ENCODE measurements at regions not wholly inside any gene's neighbourhood (a gene's known extent, or its start where the extent isn't known, plus 50 kb on each side); places are given as distances from the start of the nearest gene placed in this dataset.
"Not testable (repeated sequence)": the region's sequence is repeated elsewhere in the genome, so short reads cannot be mapped to it uniquely, and the experiment has no call there.

DNA sequence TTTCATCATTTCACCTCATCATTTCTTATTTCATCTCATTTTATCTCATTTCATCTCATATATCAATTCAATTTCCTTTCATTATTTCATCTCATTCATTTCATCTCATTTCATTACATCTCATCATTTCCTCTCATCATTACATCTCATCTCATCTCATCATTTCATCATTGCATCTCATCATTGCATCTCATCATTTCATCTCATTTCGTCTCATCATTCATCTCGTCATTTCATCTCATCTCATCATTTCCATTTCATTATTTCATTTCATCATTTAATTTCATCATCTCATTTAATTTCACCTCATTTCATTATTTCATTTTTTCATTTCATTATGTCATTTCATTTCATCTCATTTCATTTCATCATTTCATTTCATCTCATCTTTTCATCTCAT lies 168.5 kb upstream of the FAM72C start:
- DNase-seq (ENCODE audit: low read depth in 2 of 2) = not testable (repeated sequence)

DNA sequence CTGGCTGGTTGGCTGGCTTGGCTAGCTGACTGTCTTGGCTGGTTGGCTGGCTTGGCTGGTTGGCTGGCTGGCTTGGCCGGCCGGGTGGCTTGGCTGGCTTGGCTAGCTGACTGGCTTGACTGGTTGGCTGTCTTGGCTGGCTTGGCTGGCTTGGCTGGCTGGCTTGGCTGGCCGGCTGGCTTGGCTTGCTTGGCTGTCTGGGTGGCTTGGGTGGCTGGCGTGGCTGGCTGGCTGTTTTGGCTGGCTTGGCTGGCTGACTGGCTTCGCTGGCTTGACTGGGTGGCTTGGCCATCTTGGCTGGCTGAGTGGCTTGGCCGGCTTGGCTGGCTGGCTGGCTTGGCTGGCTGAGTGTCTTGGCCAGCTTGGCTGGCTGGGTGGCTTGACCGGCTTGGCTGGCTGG lies 133.2 kb upstream of the FAM72C start:
- DNase-seq (ENCODE audit: low read depth in 2 of 2) = not testable (repeated sequence)

DNA sequence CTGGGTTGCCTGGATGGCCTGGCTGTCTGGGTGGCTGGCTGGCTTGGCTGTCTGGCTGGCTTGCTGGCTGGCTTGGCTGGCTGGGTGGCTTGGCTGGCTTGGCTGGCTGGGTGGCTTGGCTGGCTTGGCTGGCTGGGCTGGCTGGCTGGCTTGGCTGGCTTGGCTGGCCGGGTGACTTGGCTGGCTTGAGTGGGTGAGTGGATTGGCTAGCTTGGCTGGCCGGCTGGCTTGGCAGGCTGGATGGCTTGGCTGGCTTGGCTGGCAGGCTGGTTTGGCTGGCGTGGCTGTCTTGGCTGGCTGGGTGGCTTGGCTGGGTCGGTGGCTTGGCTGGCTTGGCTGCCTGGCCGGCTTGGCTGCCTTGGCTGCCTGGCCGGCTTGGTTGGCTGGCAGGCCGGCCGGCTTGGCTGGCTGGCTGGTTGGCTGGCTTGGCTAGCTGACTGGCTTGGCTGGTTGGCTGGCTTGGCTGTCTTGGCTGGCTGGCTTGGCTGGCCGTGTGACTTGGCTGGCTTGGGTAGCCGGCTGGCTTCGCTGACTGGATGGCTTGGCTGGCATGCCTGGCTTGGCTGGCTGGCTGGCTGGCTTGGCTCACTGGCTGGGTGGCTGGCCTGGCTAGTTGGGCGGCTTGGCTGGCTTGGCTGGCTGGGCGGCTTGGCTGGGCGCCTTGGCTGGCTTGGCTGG lies 132.4 kb upstream of the FAM72C start:
- DNase-seq (ENCODE audit: low read depth in 2 of 2) = peak; percentile 20 to 30

DNA sequence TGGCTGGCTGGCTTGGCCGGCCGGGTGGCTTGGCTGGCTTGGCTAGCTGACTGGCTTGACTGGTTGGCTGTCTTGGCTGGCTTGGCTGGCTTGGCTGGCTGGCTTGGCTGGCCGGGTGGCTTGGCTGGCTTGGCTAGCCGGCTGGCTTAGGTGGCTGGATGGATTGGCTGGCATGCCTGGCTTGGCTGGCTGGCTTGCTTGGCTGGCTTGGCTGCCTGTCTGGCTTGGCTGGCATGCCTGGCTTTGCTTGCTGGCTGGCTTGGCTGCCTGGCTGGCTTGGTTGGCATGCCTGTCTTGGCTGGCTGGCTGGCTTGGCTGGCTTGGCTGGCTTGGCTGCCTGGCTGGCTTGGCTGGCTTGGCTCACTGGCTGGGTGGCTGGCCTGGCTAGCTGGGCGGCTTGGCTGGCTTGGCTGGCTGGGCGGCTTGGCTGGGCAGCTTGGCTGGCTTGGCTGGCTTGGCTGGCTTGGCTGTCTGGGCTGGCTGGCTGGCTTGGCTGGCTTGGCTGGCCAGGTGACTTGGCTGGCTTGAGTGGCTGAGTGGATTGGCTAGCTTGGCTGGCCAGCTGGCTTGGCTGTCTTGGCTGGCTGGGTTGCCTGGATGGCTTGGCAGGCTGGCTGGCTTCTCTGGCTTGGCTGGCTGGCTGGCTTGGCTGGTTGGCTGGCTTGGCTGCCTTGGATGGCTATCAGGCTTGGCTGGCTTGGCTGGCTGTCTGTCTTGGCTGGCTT lies 131.5 kb upstream of the FAM72C start:
- peak; percentile 5 to 33 for DNase-seq (ENCODE audit: low read depth in 2 of 2)

DNA sequence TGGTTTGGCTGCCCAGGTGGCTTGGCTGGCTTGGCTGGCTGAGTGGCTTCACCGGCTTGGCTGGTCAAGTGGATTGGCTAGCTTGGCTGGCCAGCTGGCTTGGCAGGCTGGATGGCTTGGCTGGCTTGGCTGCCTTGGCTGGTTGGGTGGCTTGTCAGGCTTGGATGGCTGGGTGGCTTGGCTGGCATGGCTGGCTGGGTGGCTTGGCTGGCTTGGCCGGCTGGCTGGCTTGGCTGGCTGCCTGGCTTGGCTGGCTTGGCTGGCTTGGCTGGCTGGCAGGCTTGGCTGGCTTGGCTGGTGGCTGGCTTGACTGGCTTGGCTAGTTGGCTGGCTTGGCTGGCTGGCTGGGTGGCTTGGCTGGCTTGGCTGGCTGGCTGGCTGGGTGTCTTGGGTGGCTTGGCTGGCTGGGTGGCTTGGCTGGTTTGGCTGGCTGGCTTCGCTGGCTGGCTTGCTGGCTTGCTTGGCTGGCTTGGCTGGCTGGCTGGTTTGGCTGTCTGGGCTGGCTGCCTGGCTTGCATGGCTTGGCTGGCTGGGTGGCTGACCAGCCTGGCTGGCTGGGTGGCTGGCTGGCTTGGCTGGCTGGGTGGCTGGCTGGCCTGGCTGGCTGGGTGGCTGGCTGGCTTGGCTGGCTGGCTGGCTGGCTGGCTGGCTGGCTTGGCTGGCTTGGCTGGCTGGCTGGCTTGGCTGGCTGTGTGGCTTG lies 130.4 kb upstream of the FAM72C start:
- peak; percentile 0 to 3 for DNase-seq (ENCODE audit: low read depth in 2 of 2)

DNA sequence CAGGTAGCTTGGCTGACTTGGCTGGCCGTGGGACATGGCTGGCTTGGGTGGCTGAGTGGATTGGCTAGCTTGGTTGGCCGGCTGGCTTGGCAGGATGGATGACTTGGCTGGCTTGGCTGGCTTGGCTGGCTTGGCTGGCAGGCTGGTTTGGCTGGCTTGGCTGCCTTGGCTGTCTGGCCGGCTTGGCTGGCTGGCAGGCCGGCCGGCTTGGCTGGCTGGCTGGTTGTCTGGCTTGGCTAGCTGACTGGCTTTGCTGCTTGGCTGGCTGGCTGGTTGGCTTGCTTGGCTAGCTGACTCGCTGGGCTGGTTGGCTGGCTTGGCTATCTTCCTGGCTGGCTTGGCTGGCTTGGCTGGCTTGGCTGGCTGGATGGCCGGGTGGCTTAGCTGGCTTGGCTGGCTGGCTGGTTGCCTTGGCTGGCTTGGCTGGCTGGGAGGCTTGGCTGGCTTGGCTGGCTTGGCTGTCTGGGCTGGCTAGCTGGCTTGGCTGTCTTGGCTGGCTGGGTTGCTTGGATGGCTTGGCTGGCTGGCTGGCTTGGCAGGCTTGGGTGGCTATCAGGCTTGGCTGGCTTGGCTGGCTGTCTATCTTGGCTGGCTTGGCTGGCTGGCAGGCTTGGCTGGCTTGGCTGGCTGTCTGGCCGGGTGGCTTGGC lies 129.7 kb upstream of the FAM72C start:
- peak; percentile 0 to 9 for DNase-seq (ENCODE audit: low read depth in 2 of 2)

DNA sequence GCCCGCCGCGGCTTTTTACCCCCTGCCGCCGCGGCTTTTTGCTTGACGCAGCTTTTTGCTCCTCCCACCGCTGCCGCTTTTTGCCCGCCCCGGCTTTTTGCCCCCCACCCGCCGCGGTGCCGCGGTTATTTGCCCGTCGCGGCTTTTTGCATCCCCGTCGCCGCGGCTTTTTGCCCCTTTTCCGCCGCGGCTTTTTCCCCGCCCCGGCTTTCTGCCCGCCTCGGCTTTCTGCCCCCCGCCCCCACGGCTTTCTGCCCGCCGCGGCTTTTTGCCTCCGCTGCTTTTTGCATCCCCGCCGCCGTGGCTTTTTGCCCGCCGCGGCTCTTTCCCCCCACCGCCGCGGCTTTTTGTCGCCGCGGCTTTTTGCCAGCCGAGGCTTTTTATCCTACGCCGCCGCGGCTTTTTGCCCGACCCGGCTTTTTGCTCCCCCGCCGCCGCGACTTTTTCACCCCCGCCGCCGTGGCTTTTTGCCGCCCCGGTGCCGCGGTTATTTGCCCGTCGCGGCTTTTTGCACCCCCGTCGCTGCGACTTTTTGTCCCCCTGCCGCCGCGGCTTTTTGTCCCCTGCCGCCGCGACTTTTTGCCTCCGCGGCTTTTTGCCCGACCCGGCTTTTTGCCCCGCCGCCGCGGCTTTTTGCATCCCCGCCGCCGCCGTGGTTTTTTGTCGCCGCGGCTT lies 105.5 kb upstream of the FAM72C start:
- peak in 1 of 2 donors; percentile 58 for DNase-seq (ENCODE audit: low read depth in 2 of 2)

DNA sequence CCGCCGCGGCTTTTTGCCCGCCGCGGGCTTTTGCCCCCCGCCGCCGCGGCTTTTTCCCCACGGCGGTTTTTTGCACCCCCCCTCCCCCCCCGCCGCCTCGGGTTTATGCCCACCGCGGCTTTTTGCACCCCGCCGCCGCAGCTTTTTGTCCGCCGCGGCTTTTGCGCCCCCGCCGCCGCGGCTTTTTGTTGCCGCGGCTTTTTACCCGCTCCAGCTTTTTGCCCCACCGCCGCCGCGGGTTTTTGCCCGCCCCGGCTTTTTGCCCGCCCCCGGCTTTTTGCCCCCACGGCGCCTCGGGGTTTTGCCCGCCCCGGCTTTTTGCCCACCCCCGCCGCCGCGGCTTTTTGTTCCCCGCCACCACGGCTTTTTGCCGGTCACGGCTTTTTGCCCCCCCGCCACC lies 104.9 kb upstream of the FAM72C start:
- peak in 1 of 2 donors; percentile 52 for DNase-seq (ENCODE audit: low read depth in 2 of 2)

DNA sequence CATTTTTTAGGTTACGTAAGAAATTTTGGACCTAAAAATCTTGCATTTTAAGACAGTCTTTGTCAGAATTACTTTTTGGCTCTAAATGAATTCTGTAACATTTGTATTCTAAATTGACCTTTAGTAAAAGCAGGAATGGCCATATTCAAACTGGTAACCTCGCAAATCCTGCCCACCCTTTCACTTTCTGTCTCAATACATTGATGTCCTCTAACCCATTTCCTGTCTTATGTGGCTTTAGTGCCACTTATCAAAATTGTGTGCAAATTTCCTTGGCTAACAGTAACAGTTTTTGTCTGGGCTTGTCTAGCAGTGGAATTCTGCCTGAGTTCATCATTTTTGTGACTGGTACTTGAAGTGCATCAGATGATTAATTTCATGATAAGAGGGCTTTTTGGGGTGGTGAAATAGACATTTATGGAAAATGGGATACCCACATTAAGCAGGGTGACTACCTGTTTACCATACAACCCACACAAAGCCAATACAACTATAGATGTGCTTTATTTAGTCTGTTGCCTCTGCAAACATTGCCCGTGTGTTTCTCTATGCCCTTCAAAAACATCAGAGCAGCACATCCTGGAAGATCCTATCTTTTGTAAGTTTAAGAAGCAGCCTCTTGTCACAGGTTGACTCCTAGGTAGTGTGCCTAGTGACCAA lies 98.7 kb upstream of the FAM72C start:
- DNase-seq (ENCODE audit: low read depth in 2 of 2) = not testable (repeated sequence)

DNA sequence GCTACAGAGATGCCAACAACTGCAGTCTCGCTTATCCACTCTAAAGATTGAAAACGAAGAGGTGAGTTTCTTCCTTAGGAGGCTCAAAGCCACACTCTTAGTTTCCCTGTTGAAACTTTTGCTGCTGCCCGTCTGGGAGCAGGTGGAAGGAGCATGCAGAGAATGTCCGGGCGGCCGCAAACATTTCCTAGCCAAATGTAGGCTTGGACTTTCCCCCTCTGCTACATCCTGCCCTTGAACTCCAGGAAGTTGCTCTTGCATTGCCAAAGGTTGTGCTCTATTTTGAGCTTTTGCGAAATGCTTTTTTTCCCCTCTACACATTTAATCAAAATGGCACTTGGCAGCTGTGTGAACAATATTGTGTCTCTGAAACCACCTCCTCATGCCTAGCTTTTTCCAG lies 95.3 kb upstream of the FAM72C start:
- not testable (repeated sequence) for DNase-seq (ENCODE audit: low read depth in 2 of 2)

DNA sequence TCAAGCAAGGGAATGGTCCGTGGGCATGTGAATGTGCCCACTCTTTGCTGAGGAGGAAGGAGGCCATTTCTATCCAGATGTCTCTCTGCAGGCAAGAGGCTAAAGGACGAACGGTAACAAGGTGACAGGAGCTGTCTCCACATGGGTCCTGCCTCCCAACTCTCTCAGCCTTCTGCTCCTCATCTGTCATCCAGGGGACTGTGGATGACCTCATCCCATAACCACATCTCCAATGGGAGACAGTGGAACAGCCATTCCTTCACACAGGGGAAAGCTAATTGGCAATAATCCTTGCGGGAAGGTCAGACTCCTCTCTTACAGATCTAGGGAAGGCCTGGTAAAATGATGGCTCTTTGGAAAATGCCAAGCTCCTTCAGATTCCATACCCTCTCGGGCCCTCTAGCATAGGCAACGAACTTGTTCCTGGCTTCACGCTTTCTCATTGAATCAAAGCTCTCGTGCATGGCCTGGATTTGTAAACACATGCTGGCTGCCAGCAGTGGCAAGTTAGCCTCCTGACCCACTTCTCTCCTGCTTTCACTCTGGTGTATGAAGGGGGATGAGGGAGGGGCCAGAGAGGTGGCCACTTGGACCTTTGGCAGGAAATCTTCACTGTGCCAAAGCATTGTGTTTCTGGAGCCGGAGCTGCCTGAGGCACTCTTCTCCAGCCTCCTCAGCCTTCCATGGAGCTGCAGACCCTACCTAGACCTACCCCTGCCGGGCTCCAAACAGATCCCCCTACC lies 94.5 kb upstream of the FAM72C start:
- DNase-seq (ENCODE audit: low read depth in 2 of 2) = not testable (repeated sequence)

DNA sequence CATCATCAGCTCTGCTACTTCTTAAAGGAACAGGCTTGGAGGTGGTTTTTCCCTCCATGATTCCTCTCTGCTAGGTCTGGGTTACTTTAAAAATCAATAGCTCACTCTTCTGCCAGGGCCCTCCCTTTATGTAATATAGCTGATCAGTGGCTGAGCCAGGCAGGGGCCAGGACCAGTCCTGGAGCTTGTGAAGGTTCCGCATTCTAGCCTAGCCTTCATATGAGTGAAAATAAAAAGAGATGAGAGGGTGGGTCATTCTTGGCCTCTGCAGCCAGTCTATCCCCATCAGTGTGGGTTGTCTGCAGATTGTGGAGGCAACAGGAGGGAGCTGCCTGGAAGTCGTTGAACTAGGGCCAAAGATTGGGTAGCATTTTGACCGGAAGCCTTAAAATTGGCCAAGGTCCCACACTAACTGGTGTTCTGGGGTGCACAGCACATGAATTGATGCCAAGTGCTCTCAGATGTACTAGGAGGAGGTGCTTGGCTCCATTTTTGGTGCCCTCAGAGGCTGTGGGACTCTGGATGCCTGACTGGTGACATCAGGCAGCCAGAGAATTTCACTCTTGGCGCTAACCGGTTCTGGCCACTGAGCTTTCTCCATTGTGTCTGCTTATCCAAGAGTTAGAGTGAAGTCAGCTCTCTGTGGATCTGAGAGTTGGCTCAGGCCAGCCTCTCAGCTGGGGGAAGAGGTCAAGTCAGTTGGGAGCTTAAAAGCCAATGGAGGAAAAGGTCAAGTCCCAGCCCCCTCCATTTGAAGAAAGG lies 93.7 kb upstream of the FAM72C start:
- not testable (repeated sequence) for DNase-seq (ENCODE audit: low read depth in 2 of 2)

DNA sequence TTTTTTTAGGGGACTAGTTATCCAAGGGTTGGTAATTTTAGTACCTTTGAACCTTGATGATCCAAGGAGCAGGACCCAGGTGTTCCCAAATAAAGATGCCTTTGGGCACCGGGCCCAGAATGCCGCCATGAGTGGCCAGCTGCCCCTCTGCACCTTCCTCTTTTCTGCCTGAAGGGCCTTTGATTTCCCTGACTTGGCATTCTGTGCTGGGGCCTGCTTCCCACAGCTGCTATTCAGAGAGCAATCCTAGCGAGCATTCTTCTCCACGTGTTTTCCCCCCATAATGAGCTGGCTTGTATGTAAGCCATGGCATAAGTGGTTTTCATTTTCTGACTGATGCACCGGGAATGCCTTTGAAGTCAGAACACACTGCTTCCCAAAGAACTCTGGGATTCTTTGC lies 77.6 kb upstream of the FAM72C start:
- DNase-seq (ENCODE audit: low read depth in 2 of 2) = not testable (repeated sequence)

DNA sequence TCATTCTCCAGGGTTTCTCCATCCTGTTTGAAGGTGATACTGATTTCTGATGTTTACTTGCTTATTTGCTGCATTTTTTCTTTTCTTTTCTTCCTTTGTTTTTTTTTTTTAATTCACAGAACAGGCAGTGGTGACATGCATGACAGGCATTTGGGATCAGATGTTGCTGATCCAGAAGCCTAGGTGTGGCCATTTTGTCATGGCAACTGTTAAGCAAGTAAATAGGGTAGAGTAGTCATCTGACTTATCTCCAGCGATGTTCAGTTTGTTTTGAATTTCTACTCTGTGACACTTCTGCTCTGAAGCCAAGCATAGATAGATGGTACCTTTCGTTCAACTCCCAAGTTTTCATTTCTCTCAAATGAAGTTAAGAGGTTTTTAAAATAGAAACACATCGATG lies 74.9 kb upstream of the FAM72C start:
- DNase-seq (ENCODE audit: low read depth in 2 of 2) = not testable (repeated sequence)

DNA sequence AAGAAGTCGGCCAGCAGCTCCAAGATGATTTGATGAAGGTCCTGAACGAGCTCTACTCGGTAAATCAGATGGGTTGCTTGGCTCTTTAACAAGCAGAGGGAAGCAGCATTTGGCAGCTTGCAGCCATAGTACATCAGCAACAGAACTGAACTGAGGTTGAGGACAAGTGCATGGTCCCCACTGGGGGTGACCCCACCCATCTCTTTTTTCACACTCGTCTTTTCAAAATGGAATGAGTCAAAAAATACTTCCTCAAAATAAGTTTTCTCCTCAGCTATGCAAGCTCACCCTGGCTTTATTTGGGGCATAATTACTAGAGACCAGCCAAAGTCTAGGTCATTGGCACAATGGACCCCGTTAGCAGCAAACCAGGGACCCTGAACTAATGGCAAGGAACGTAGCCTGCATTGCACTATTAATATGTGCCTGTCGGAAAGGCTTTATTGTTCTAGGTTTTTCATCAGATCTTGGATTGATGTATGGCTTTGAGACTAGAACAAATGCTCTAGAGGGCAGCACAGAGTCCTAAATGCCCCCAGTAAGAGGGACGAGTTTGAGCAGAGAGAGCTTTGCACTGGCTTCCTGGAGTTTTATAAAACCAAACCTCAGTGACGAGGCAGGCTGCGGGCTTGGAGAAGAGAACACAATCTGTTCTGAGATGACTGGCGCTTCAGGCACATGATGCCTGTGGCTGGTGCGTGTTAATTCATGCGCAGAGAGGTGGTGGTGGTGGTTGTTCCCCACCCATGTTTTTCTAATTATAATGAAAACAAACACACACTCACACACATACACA lies 74.2 kb upstream of the FAM72C start:
- DNase-seq (ENCODE audit: low read depth in 2 of 2) = peak; percentile 0 to 1

DNA sequence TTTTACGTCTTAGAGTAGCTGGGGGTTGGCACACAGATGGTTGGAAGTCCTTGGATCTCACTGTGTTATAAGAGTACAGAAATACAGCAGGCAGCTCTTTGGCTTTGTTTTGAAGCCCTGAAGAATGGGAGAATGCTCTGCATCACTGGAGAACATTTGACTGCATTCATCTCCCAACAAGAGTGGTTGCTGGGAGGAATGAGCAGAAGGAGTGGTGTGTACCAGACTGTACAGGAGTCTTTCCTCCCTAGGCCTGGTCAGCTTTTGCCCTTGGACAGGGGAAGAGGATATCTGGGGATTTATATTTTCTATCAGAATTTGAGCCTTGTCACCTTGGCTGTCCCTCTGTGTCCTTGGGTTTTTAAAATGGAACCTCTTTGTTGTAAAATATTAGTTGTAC lies 70.5 kb upstream of the FAM72C start:
- not testable (repeated sequence) for DNase-seq (ENCODE audit: low read depth in 2 of 2)

DNA sequence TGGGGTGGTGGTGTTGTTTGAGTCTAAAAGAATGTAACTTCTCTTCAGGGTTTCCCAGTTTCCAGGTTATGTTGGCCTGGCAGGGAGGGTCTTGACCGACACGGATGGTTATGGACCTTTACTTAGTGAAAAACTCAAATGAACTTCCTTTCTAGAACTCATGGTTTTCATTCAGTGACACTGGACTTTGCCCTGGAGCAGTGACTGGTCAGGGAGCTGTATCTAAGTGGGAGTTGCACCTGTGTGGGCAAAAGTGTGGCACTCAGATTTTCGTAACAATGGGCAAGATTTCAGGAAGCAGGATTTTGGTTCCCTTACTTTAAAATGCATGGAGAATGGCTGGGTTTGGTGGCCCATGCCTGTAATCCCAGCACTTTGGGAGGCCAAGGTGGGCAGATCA lies 68.5 kb upstream of the FAM72C start:
- not testable (repeated sequence) for DNase-seq (ENCODE audit: low read depth in 2 of 2)

DNA sequence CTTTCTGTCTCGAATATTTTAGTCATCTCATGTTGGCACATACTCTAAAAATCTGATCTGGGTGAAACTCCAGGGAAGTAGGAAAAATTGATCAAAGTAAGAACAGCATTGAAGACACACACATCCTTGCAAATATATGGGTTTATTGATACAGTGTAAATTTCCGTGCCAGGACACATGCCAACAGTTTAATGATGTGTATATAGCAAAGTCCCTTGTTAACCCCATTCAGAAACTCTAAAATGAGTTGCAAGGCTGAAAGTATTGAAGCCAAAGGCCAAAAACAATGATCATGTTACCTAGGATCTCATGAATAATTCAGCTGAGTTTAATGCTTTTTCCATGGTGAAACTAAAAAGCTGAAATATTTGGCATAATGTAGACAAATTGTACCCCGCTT lies 62.3 kb upstream of the FAM72C start:
- not testable (repeated sequence) for DNase-seq (ENCODE audit: low read depth in 2 of 2)

DNA sequence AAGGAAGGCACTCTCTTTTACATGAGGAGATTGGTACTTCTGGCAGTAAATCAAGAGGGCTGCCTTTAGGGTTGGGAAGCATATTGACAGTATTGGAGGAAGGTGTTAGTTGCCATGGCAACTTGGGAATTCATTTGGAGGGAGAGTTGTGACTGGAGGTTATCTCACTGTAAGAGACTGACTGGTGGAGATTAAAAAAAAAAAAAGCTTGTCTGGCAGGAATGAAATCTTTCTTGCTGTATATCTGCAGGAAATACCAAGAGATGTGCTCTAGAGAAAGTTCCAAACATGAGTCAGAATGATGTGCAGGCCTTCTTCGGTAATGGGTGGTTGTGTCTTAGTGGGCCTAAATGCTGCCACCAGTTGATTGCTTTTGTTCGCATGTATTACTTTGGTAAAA lies 59.8 kb upstream of the FAM72C start:
- DNase-seq (ENCODE audit: low read depth in 2 of 2) = not testable (repeated sequence)

Data from stimulated activated CD8-positive, alpha-beta memory T cell treated with anti-CD3 and anti-CD28 coated beads, Interleukin-7, amount 100 ng/mL, for 4 hours (primary cell).